NCI-H1092 (cell line): ENCODE measurements at regions not wholly inside any gene's neighbourhood (a gene's known extent, or its start where the extent isn't known, plus 50 kb on each side); places are given as distances from the start of the nearest gene placed in this dataset.

Experiments
- DNase-seq: peaks from one replicate; lab custom pipeline; 2025; lab: John Stamatoyannopoulos, UW

GRCh38 chr13:34553376-34553775 is 388.7 kb upstream of the NBEA start:
- no peak for DNase-seq

- no peak for DNase-seq
These were observed 386.1 kb upstream of the NBEA start for GRCh38 chr13:34555988-34556387.

DNA sequence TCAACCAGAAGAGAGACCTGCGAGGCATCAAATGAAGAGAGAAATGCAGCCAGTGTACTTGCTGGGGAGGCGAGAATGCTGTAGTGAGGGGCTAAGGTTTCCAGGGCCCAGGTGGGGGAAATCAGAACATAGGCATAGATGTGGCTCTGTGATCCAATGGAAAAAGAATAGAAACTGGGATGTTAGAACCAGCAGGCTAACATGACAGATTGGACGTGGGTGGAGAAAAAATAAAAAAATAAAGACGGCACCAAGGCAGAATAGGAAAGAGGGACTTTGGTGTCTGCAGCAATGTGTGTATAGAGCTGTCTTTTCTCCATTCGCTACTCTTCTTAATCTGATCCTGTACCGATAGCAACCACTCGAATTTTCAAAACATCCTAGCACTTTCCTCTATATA is 381.0 kb upstream of the NBEA start:
- DNase-seq: no peak

DNA sequence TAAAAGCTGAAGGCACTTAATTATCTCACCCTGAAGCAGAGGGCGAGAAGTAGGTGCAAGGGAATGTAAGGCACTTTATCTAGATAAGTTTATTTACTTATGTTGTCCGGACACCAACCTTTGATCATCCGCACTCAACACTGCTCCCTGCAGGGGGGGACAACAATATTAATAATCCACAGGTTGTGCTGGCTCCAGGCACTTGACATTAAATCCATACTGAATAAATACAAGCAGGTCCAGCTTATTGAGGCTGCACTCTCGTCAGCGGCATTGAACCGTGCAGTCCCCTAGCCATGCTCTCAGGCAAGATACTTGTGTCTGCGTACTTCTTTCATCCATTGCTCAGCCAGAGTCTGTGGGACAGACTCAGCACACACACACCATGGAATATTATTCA is 374.5 kb upstream of the NBEA start:
- DNase-seq: no peak

DNA sequence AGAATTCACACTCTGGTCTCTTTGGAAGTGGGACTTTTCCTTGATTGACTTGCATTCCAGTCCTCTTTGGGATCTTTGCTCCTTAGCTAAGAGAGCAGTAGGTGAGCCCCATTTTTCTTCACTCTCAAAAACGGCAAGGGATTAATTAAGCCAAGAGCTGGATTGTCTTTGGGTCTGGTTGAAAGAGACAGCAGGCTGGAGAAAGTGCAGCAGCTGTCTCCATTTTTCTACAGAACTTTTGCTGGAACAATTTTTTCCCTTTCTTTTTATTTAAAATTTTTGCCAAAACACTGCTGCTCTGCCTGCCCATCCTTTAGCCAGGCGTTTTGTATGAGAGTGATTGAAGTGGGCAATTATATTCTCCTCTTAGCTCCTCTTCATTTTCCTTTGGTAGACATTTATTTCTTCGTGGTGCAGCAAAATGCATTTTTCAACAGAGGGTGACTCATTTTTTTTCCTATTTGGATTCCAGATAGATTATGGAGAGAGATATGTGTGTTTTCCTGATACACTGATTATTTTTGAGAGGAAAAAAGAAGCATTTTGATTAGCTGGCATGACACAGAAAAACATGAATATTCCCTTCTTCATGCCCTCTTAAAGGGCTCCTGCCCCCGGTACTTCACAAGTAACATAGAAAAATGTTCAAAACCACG is 371.2 kb upstream of the NBEA start:
- DNase-seq: no peak

- no peak for DNase-seq
These were observed 370.4 kb upstream of the NBEA start for GRCh38 chr13:34571716-34572115.

DNA sequence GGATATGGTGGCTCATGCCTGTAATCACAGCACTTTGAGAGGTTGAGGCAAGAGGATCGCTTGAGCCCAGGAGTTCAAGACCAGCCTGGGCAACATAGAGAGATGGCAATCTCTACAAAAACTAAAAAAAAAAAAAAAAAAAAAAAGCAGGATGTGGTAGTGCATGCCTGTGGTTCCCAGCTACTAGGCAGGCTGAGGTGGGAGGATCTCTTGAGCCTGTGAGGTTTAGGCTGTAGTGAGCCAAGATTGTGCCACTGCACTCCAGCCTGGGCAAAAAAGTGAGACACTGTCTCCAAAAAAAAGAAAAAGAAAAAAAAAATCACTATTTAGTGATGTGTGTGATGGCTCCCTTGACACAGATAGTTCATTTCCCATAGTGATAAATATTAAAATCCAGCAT is 365.0 kb upstream of the NBEA start:
- DNase-seq: no peak

GRCh38 chr13:34578471-34578870 is 363.6 kb upstream of the NBEA start:
- no peak for DNase-seq

DNA sequence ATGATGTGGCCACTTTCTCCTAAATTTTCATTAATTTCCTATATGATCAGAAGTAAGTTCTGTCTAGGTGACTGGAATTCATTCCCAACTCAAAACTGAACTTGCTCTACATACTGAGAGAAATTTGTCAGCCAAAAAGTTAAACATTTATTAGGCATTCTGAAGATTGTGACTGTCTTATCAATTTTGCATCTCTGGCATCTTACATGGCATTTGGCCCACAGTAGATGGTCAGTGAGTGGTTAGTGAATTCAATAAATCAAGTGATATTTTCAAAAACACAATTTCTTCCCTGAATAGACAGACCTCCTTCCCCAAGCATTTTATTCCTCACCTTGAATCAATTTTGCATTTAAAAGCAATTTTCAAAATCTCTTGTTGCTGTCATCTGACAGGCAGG is 363.2 kb upstream of the NBEA start:
- DNase-seq: no peak

DNA sequence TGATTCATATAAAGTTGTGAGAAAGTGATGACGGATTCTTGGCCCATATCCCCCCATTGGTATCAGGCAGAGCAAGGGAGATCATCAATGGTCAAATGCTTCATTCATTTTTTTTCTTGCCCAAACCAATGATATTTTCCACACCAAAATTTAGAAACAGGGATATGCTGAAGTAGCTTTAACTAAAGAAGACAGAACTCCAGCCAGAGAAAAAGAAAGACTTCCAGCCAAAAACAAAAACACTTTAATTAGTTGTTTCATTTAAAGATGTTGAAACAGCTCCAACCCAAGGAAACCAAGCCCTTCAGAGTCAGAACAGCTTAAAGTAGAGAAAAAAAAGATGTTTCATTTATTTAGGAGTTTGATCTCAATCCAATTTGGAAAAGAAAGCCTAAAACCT is 358.9 kb upstream of the NBEA start:
- DNase-seq: no peak

- DNase-seq: no peak
These were observed 354.5 kb upstream of the NBEA start for GRCh38 chr13:34587576-34587975.

GRCh38 chr13:34588362-34588761 is 353.7 kb upstream of the NBEA start:
- no peak for DNase-seq

- DNase-seq: no peak
These were observed 352.5 kb upstream of the NBEA start for GRCh38 chr13:34589581-34589980.

GRCh38 chr13:34591129-34591528 is 350.9 kb upstream of the NBEA start:
- DNase-seq: no peak

GRCh38 chr13:34591900-34592529 is 350.1 kb upstream of the NBEA start:
- no peak for DNase-seq

DNA sequence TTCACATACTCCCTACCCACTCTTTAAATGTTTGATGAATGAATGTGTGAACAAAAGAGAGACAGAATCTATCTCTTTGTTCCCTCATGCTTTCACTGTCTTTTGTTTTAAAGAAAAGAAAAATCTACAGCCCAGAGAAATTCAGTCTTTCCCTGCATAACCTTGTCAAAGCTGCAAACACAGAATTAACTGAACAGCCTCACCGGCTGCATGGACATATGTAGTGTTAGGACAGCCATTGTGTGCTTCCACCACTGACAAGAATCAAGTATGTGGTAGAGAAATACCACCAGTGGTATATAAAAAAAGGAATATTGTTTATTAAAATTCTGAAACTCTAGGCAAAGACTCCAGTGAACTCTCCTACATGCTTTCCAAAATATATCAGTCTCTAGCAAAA is 348.4 kb upstream of the NBEA start:
- DNase-seq: no peak

DNA sequence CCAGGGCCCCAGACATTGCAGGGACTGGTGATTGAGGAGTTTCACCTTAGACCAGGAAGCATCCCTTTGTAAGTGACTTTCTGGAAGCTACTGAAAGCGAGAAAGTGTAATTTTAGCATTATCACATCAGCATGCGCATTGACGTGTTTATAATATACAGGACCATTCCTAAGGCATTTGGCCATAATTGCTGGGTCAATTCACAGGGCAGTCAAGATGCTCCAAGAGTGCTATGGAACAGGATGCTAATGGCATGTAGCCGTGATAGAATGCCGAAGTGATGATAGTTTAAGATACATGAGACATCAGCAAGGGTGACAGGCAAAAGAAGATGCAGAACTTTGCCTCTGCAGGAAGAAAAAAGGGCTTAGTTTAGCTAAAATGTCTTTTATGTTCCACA is 347.6 kb upstream of the NBEA start:
- no peak for DNase-seq

DNA sequence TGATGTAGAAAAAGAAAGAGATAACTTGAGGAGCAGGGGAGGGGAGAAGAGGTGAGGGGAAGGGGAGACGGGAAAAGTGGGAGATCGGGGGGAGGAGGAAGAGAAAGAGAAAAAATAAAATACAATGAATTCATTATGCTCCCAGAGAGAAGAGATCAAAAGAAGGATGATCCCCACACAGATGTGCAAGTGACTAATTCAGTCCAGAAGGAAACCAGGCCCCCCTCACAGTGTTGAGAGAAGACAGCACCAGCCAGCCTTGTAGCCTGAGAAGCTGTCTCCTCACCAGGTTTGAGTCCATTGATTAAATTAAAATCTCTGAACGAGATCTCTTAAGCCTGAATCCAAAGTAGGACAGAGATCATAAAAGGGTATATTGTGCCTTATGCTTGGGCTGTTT is 333.7 kb upstream of the NBEA start:
- DNase-seq: no peak

DNA sequence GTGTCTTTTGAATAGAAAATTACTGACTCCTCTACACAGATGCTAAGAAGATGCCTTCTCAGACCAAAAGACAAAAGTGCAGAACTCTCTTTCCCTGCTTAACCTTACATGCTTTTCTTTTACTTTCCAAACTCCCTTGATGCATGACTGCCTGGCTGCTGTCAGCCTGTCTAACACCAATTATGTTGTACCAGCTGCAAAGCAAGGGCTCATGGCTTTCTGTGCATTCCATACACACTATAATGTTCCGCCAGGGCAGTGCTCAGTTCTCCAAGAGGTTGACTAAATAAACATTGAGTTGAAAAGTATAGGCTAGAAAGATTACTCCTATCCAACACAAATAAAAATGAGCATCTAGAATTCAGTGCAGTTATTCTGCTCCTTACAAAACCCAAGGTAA is 330.4 kb upstream of the NBEA start:
- no peak for DNase-seq

- DNase-seq: no peak
These were observed 324.5 kb upstream of the NBEA start for GRCh38 chr13:34617473-34618083.

DNA sequence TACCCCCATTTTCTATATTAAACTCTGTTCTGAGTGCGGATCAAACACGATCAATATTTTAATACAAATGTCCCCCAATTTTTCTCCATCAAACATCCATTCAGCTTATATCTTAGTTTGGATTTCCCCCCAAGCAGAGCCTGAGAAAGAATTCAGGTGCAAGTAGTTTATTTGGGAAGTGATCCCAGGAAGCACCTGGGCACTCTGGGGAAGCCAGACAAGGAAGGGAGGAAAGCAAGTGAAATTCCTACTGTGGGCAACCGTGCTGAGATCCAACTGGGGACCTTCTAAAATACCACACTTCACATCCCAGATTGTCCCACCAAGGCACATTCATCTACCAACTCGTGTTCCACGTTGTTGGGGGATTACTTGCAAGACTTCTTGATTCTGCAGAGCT is 323.4 kb upstream of the NBEA start:
- DNase-seq: no peak

DNA sequence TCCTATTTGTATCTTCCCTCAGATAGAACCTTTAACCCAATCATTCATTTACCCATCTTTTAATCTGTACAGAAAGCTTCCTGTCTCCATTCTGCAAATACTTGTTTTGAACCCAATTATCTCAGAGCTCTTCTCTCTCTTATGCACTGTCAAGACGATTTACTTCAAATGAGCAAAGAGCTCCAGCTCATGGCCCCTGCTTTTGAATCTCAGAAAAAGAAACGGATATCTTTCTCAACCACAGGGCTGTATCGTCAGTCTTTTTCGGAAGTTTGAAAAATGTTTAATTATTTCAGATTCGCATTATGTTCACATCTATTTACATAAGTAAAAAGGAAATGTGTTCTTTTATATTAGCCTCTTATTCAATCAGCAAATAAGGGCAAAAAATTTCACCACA is 322.7 kb upstream of the NBEA start:
- no peak for DNase-seq

- no peak for DNase-seq
These were observed 321.8 kb upstream of the NBEA start for GRCh38 chr13:34620074-34620850.
